ENCODE measurements at regions not wholly inside any gene's neighbourhood (a gene's known extent, or its start where the extent isn't known, plus 50 kb on each side); places are given as distances from the start of the nearest gene placed in this dataset.

- no peak for TF ChIP-seq POLR2A (IDR thresholded peaks at IDR 0.05)
- TF ChIP-seq, protein P1, sequence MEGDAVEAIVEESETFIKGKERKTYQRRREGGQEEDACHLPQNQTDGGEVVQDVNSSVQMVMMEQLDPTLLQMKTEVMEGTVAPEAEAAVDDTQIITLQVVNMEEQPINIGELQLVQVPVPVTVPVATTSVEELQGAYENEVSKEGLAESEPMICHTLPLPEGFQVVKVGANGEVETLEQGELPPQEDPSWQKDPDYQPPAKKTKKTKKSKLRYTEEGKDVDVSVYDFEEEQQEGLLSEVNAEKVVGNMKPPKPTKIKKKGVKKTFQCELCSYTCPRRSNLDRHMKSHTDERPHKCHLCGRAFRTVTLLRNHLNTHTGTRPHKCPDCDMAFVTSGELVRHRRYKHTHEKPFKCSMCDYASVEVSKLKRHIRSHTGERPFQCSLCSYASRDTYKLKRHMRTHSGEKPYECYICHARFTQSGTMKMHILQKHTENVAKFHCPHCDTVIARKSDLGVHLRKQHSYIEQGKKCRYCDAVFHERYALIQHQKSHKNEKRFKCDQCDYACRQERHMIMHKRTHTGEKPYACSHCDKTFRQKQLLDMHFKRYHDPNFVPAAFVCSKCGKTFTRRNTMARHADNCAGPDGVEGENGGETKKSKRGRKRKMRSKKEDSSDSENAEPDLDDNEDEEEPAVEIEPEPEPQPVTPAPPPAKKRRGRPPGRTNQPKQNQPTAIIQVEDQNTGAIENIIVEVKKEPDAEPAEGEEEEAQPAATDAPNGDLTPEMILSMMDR (IDR thresholded peaks at IDR 0.05), result no peak
- H3K9me3 ChIP-seq, result no peaks in the 10 kb centered on the region
- 79 to 86% methylated on average over 10 of the region's 10 CpGs for WGBS, 2 donors
Measured at GRCh38 chr17:55661963-55662834, 60.5 kb downstream of the TMEM100 start.

GRCh38 chr17:55661256-55661758, 61.4 kb downstream of the TMEM100 start:
- no peak for DNase-seq
- TF ChIP-seq, protein P1 (IDR thresholded peaks at IDR 0.05), result no peak
- no peak for TF ChIP-seq POLR2A (IDR thresholded peaks at IDR 0.05)
- WGBS, 2 donors, result 77 to 79% methylated on average over 2 of the region's 2 CpGs
- H3K9me3 ChIP-seq, result no peaks in the 10 kb centered on the region
- no peaks in the 10 kb centered on the region for H3K4me1 ChIP-seq
- H3K27ac ChIP-seq, result no peak overlapping the region
- intact Hi-C loops (cut with DNase I; ENCODE audit: low total_unique reads), result no loop called here
- H3K36me3 ChIP-seq (ENCODE audit: low read depth, missing control alignments), result no peaks in the 10 kb centered on the region
- H3K27me3 ChIP-seq, result no peaks in the 10 kb centered on the region
- H3K4me3 ChIP-seq, result no peak overlapping the region

More at GRCh38 chr17:55661963-55662834, 60.5 kb downstream of the TMEM100 start:
- H3K4me3 ChIP-seq, result no peak overlapping the region
- no peak overlapping the region for H3K27ac ChIP-seq
- intact Hi-C loops (cut with DNase I; ENCODE audit: low total_unique reads), result no loop called here
- no peaks in the 10 kb centered on the region for H3K27me3 ChIP-seq
- no peaks in the 10 kb centered on the region for H3K36me3 ChIP-seq (ENCODE audit: low read depth, missing control alignments)
- no peaks in the 10 kb centered on the region for H3K4me1 ChIP-seq
- DNase-seq, result no peak

GRCh38 chr17:55660178-55660886, 62.3 kb downstream of the TMEM100 start:
- intact Hi-C loops (cut with DNase I; ENCODE audit: low total_unique reads), result no loop called here
- H3K9me3 ChIP-seq, result no peaks in the 10 kb centered on the region
- H3K4me1 ChIP-seq, result no peaks in the 10 kb centered on the region
- no peak overlapping the region for H3K4me3 ChIP-seq
- H3K36me3 ChIP-seq (ENCODE audit: low read depth, missing control alignments), result no peaks in the 10 kb centered on the region
- TF ChIP-seq, protein P1 (IDR thresholded peaks at IDR 0.05), result no peak
- TF ChIP-seq POLR2A (IDR thresholded peaks at IDR 0.05), result no peak
- no peak for DNase-seq
- 42 to 52% methylated on average over 2 of the region's 2 CpGs for WGBS, 2 donors
- H3K27ac ChIP-seq, result no peak overlapping the region
- H3K27me3 ChIP-seq, result no peaks in the 10 kb centered on the region

- Histone ChIP-seq H3K36me3 (ENCODE audit: low read depth, missing control alignments) (no peaks in the 10 kb centered on the region), H3K27ac (no peak overlapping the region), H3K9me3 (no peaks in the 10 kb centered on the region), H3K4me1 (no peaks in the 10 kb centered on the region), H3K27me3 (no peaks in the 10 kb centered on the region), H3K4me3 (no peak overlapping the region)
- 72 to 77% methylated on average over 2 of the region's 2 CpGs for WGBS, 2 donors
- intact Hi-C loops (cut with DNase I; ENCODE audit: low total_unique reads), result no loop called here
- TF ChIP-seq, protein P1 (IDR thresholded peaks at IDR 0.05), result no peak
- TF ChIP-seq POLR2A (IDR thresholded peaks at IDR 0.05), result no peak
- no peak for DNase-seq
Measured at GRCh38 chr17:55659661-55660060, 63.0 kb downstream of the TMEM100 start.
